ENCODE measurements at regions not wholly inside any gene's neighbourhood (a gene's known extent, or its start where the extent isn't known, plus 50 kb on each side); places are given as distances from the start of the nearest gene placed in this dataset.

DNA sequence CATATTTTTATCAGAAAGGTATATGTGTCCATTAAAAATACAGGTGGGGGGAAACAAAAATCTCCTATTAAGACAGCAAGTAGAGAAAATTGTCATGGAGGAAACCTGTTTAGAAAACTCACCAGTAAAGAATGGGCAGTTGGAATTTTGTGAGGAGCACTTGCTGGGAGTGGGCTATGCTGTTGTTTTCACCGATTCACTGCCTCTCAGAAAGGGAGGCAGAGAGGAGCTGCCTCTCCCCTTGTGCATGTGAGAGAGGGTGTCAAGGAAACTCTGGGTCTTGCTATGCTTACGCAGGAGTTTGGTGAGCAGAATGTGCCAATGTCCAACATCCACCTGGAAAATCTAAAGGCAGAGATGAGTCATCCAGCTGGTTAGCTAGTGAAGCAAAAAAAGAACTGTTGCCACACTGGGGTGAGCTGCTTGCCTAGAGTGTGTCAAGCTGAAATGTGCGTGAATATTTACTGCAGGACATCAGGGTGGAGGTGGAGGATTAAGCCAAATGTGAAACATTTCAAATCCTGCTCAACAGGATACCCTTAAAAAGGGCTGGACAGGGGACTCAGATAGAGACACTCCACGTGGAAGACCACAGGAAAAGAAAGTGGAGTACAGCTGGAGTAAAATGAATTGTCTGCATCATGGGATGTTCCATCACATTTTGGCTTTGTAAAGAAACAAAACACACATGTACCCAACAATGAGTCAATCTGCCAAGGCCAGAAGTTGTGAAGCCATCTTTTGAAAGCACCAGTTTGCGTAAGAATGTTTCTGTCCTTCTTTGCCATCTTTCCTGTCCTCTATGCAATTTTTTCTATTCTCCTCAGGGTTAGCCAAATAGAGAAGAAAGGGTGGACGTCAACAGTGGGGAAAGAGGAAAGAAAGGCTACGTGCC is 449.7 kb upstream of the MPDZ start:
- no peak for TF ChIP-seq EZH2phosphoT487 (IDR thresholded peaks at IDR 0.05; ENCODE audit: insufficient read depth, low read depth)
- no peak for TF ChIP-seq EZH2 (IDR thresholded peaks at IDR 0.05; ENCODE audit: insufficient read depth, poor library complexity, severe bottlenecking)

All from GM23248 (cell line).